ENCODE measurements at regions not wholly inside any gene's neighbourhood (a gene's known extent, or its start where the extent isn't known, plus 50 kb on each side); places are given as distances from the start of the nearest gene placed in this dataset.

DNA sequence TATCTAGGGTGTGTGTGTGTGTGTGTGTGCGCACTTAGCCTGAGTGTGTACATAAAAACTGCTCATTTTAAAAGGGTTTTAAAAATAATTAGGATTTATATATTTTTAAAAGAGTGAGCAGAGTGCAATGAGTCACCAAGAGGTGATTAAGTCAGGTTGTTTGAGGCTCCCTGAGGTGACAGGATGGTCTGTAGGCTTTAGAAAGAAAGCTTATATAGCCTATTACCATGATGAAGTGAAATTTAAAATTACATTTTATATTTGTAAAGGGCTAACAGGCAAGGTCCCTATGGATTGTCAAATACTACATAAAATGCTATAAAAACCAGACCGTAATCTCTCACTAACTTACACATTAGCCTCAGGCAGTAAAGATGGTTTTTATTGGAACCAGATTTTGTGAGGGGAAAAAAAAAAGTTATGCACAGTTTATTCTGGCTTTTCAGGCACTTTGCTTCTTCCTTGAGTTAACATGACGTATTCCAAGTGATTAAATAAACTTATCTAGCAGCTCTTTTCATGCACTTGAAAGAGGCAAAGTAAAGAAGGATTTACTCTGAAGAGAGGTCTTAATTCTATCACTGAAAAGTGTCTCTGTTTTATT lies 711.7 kb upstream of the PTBP2 start:
- TF ChIP-seq, protein P1, sequence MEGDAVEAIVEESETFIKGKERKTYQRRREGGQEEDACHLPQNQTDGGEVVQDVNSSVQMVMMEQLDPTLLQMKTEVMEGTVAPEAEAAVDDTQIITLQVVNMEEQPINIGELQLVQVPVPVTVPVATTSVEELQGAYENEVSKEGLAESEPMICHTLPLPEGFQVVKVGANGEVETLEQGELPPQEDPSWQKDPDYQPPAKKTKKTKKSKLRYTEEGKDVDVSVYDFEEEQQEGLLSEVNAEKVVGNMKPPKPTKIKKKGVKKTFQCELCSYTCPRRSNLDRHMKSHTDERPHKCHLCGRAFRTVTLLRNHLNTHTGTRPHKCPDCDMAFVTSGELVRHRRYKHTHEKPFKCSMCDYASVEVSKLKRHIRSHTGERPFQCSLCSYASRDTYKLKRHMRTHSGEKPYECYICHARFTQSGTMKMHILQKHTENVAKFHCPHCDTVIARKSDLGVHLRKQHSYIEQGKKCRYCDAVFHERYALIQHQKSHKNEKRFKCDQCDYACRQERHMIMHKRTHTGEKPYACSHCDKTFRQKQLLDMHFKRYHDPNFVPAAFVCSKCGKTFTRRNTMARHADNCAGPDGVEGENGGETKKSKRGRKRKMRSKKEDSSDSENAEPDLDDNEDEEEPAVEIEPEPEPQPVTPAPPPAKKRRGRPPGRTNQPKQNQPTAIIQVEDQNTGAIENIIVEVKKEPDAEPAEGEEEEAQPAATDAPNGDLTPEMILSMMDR (IDR thresholded peaks at IDR 0.05), result no peak
- no peak for TF ChIP-seq EP300 (IDR thresholded peaks at IDR 0.05)
